ENCODE measurements at regions not wholly inside any gene's neighbourhood (a gene's known extent, or its start where the extent isn't known, plus 50 kb on each side); places are given as distances from the start of the nearest gene placed in this dataset.

- DNase-seq (ENCODE audit: low read depth): no peak
Observed at GRCh38 chr13:40456979-40457553, 209.4 kb downstream of the FOXO1 start.

GRCh38 chr13:40457929-40458719 lies 208.3 kb downstream of the FOXO1 start:
- no peak for DNase-seq (ENCODE audit: low read depth)

GRCh38 chr13:40458720-40458990 lies 207.8 kb downstream of the FOXO1 start:
- no peak for DNase-seq (ENCODE audit: low read depth)

- no peak for DNase-seq (ENCODE audit: low read depth)
Observed at GRCh38 chr13:40460116-40460515, 206.3 kb downstream of the FOXO1 start.

GRCh38 chr13:40464337-40465014 lies 202.0 kb downstream of the FOXO1 start:
- DNase-seq (ENCODE audit: low read depth): no peak

- no peak for DNase-seq (ENCODE audit: low read depth)
Observed at GRCh38 chr13:40465015-40465390, 201.4 kb downstream of the FOXO1 start.

- DNase-seq (ENCODE audit: low read depth): no peak
Observed at GRCh38 chr13:40466272-40466671, 200.2 kb downstream of the FOXO1 start.

- no peak for DNase-seq (ENCODE audit: low read depth)
Observed at GRCh38 chr13:40468227-40468838, 198.1 kb downstream of the FOXO1 start.

- DNase-seq (ENCODE audit: low read depth): no peak
Observed at GRCh38 chr13:40469581-40470310, 196.7 kb downstream of the FOXO1 start.

GRCh38 chr13:40470660-40471059 lies 195.8 kb downstream of the FOXO1 start:
- DNase-seq (ENCODE audit: low read depth): no peak

GRCh38 chr13:40471076-40471475 lies 195.4 kb downstream of the FOXO1 start:
- no peak for DNase-seq (ENCODE audit: low read depth)

GRCh38 chr13:40471911-40472310 lies 194.5 kb downstream of the FOXO1 start:
- no peak for DNase-seq (ENCODE audit: low read depth)

GRCh38 chr13:40472427-40473220 lies 193.8 kb downstream of the FOXO1 start:
- DNase-seq (ENCODE audit: low read depth): no peak

GRCh38 chr13:40475617-40476016 lies 190.8 kb downstream of the FOXO1 start:
- DNase-seq (ENCODE audit: low read depth): no peak

GRCh38 chr13:40476175-40476958 lies 190.1 kb downstream of the FOXO1 start:
- no peak for DNase-seq (ENCODE audit: low read depth)

GRCh38 chr13:40477623-40478608 lies 188.5 kb downstream of the FOXO1 start:
- DNase-seq (ENCODE audit: low read depth): no peak

GRCh38 chr13:40478775-40479174 lies 187.7 kb downstream of the FOXO1 start:
- DNase-seq (ENCODE audit: low read depth): no peak

- no peak for DNase-seq (ENCODE audit: low read depth)
Observed at GRCh38 chr13:40479196-40479845, 187.1 kb downstream of the FOXO1 start.
